ENCODE measurements at regions not wholly inside any gene's neighbourhood (a gene's known extent, or its start where the extent isn't known, plus 50 kb on each side); places are given as distances from the start of the nearest gene placed in this dataset.

GRCh38 chr6:22765015-22765414 is 195.6 kb downstream of the HDGFL1 start:
- Mint-ChIP-seq H3K9me3 (peaks cover 0 to 2% of the 10 kb centered on the region in 2 experiments; a peak in 4 of 5 replicates), H3K27ac (no peak overlapping the region), H3K36me3 (ENCODE audit: insufficient read depth in 1 of 3, low read depth in 3 of 3) (no peaks in the 10 kb centered on the region), H3K4me1 (no peaks in the 10 kb centered on the region), H3K27me3 (ENCODE audit: low read depth) (no peaks in the 10 kb centered on the region), H3K4me3 (no peak overlapping the region)
- Histone ChIP-seq H3K23me2 (ENCODE audit: insufficient read length, low read depth, low read length, poor library complexity, severe bottlenecking) (no peaks in the 10 kb centered on the region), H3K56ac (ENCODE audit: insufficient read length, low read depth, low read length) (no peak overlapping the region), H3K23ac (ENCODE audit: insufficient read length, low read depth, low read length) (no peak overlapping the region), H2BK12ac (ENCODE audit: insufficient read length, low read depth, low read length) (no peak overlapping the region), H3K9me3 (ENCODE audit: control insufficient read depth, low read depth, low read length) (no peaks in the 10 kb centered on the region), H3K79me1 (ENCODE audit: insufficient read depth, low read depth, low read length, poor library complexity, severe bottlenecking) (no peaks in the 10 kb centered on the region), H2AFZ (ENCODE audit: low read length) (no peak overlapping the region), H3K4me2 (ENCODE audit: insufficient read depth, insufficient read length, low read length) (no peak overlapping the region), H3K27me3 (ENCODE audit: insufficient read depth, low read length) (no peaks in the 10 kb centered on the region), H3K14ac (ENCODE audit: insufficient read depth, low read length) (no peak overlapping the region), H2BK120ac (ENCODE audit: low read depth, low read length, poor library complexity, severe bottlenecking) (no peak overlapping the region), H3K4me1 (ENCODE audit: insufficient read depth, low read length) (no peaks in the 10 kb centered on the region), H3K18ac (ENCODE audit: insufficient read length, low read depth, low read length) (no peak overlapping the region), H2BK20ac (ENCODE audit: low read depth, low read length, poor library complexity, severe bottlenecking) (no peak overlapping the region), H3K27ac (ENCODE audit: insufficient read length, low read depth, low read length) (no peak overlapping the region), H3K79me2 (ENCODE audit: insufficient read depth, low read length) (no peaks in the 10 kb centered on the region), H2BK5ac (ENCODE audit: insufficient read length, low read length) (no peak overlapping the region), H3K4ac (ENCODE audit: low read depth, low read length) (no peak overlapping the region), H4K91ac (ENCODE audit: insufficient read length, low read depth, low read length) (no peak overlapping the region), H2AK5ac (ENCODE audit: insufficient read length, low read length) (no peak overlapping the region), H4K8ac (replicated peaks; ENCODE audit: insufficient read length, low read depth, low read length) (no peak overlapping the region), H2BK15ac (ENCODE audit: low read depth, low read length) (no peak overlapping the region), H3K9ac (ENCODE audit: extremely low read depth, insufficient read length, low read length) (no peak overlapping the region), H4K20me1 (ENCODE audit: control insufficient read depth, insufficient read depth, insufficient read length) (no peaks in the 10 kb centered on the region), H4K5ac (ENCODE audit: insufficient read length, low read depth, low read length) (no peak overlapping the region), H3T11ph (ENCODE audit: low read length) (no peak overlapping the region)
- DNase-seq: no peak
- WGBS (ENCODE audit: extremely low coverage, insufficient read length, low lambda C conversion rate): no CpG with 5 or more reads among the region's 4 CpGs
- TF ChIP-seq, protein P1, sequence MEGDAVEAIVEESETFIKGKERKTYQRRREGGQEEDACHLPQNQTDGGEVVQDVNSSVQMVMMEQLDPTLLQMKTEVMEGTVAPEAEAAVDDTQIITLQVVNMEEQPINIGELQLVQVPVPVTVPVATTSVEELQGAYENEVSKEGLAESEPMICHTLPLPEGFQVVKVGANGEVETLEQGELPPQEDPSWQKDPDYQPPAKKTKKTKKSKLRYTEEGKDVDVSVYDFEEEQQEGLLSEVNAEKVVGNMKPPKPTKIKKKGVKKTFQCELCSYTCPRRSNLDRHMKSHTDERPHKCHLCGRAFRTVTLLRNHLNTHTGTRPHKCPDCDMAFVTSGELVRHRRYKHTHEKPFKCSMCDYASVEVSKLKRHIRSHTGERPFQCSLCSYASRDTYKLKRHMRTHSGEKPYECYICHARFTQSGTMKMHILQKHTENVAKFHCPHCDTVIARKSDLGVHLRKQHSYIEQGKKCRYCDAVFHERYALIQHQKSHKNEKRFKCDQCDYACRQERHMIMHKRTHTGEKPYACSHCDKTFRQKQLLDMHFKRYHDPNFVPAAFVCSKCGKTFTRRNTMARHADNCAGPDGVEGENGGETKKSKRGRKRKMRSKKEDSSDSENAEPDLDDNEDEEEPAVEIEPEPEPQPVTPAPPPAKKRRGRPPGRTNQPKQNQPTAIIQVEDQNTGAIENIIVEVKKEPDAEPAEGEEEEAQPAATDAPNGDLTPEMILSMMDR (conservative IDR thresholded peaks at IDR 0.05): no peak
